HG03159 (cell line): ENCODE measurements at regions not wholly inside any gene's neighbourhood (a gene's known extent, or its start where the extent isn't known, plus 50 kb on each side); places are given as distances from the start of the nearest gene placed in this dataset.

Source experiments
- ATAC-seq: cut with Tn5 transposase; IDR thresholded peaks from one replicate; pipeline ENCODE4 v1.9.1; 2021; ENCODE audit warnings: mild to moderate bottlenecking, moderate library complexity; ENCODE audit not compliant: unreplicated experiment

DNA sequence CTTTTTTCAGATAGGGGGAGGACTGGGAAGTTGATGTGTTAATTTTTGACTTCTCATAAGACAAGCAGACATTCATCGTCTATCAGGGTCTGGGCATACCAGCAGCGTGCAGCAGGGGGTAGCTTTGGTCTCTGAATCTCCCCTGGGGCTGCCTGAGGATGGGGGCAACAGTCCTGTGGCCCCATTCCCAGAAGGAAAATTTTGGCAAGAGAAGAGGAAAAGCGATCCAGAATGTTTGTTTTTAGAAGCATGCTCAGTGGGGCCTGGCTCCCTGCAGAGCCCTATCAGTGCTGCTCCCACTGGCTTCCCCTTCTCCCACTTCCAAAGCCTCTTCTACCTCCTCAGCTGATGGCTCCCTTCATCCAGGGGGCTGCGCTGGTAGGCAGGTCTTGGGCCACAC lies 194.8 kb upstream of the IL12B start:
- no peak for ATAC-seq

DNA sequence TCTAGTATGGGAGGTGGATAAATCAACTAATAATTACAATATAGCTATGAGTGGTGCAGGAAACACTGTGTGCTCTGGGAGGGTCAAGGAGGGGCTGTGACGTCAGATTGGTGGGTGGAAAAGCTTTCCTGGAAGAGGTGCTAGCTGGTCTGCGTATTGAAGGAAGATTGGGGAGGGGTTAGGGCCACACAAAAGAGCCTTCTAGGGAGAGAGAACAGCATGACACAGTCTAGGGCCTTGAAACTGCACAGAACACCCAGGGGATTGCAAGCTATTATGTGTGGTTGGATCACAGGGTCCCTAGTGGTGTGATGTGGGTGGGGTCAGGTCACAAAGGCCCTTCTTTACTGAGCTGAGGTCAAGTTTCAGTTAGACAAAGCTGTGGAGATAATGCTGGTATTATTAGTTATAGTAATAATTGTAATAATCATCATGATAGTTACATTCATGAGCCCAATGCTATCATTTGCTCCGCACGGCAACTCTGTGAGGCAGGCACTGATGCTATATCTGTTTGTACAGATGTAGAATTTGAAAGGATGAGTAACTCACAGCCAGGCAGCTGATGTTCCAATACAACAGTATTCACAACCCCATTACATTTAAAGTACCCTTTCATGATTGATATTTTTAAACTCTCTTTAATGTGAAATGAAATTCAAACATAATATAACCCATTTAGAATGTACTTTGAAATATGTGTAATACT lies 197.4 kb upstream of the IL12B start:
- no peak for ATAC-seq

DNA sequence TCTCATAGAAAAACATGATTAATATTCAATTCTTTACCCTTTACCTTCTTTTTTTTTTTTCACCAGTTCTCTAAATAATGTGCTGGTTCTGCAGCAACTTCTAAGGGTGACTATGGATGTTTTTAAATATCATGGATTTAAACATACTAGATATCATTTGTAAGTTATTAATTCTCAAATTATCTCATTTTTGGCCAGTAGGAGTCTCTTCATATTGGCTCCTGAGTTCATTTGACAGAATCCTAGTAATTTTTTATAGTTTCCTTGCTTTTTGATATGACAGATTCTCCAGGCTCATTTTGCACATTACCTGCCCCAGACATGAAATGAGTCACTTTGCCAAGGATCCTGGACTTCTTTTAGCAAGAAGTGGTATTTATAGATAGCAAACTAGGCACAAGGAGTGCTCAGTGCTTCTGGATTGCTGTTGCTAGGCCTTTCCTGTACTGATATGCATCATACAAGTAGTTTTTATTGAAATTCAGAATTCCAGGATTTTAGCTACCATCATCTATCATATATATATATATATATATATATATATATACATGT lies 201.3 kb upstream of the IL12B start:
- no peak for ATAC-seq

DNA sequence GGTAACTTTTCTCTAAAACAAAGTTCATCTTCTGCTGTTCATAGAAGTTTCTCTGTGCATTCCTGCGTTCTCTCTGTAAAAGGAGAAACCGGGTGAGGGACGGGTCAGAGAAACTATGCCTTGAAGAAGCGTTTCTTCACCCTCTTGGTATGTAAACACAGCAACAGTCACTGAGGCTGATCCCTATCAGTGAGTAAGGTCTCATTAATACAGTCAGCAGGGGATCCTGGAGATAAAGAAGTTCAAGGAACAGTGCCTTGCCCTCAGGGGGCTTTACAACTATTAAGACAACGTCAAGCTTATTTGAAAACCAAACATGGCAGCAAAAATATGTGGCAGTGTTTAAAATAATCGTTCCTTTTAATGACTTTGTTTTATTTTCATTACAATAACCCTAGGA lies 202.9 kb upstream of the IL12B start:
- no peak for ATAC-seq

DNA sequence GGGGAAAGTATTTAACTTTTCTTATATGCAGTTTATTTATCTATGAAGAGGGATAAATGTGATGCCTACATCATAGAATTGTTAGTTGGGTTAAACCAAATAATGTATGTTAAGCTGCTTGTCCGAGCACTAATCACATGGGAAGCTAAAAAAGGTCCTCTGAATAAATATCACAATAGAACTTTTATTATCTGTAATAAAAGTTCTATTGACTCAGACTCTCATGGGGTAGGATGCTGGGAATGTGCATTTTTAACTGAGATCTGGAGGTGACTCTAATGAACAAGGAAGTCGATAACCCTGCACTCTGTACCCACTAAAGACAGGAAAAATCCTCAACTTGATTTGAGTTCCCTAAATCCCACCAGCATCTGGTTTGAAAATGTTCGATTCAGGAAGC lies 205.9 kb upstream of the IL12B start:
- no peak for ATAC-seq

DNA sequence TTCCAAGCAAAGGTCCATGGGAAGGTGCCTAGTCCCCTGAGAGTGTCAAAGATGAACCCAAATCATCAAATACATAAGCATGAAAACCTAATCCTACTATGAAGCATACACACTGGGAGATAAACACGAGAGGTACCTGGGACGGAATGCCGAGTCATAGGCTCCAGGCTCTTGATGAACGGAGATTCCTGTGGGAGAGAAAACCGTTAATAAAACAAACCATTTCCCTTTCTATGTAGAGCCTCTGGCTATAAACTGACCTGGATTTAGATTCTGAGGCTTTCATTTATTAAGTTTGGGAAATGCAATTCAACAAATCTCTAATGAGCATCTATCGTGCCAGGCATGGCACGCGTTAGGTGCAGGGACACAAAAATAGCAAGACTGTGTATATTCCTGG lies 206.4 kb upstream of the IL12B start:
- no peak for ATAC-seq

DNA sequence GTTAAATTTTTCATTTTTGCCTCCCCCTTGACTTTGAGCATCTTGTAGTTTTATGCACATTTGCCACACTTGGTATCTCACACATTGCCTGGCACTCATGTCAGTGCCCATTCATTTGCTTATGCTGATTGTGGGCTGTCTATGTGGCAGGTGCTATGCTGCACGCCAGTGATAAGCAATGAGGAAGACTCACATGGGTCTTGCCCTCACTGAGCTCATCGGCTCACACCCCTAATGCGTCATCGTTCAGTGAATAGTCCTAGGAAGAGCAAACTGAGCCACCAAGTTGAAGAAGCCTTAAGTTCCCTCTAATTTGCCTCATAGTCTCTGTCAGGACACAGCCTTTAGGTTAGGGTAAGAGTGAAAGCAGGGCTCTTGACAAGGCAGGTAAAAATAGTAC lies 209.4 kb upstream of the IL12B start:
- no peak for ATAC-seq

DNA sequence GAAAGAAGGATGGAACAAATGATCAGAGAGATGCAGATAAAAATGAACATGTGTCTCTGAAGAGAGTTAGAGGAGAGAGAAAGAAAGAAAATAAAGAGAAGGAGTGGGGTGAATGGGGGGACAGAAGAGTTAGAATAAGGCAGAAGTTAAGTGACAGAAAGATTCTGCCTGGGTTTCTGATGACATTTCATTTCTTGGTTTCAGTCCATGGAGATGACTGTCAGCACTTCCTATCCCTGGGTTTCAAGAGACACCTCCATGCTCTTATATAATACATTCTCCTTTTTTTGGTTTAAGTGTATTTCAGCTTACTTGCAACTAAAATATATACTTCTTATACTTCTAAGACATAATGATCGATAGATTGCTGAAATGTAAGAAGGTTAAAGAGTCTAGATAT lies 213.0 kb upstream of the IL12B start:
- no peak for ATAC-seq

DNA sequence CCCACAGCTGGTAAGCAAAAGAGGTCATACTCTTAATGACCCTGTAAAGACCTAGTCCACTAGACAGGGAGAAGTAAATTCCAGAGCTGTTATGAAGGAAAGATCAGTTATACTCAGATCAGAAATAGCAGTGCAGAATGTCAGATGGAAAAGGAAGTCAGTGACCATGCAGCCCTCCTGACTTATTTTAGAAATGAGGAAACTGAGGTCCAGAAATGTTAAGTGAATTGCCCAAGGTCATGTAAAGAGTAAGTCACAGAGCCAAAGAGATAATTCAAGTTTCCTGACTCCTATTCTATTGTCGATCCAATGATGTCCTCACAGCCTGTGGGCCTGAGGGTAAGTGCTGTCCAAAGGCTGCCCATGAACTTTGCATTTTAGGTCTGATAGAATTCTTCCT lies 214.9 kb upstream of the IL12B start:
- no peak for ATAC-seq

DNA sequence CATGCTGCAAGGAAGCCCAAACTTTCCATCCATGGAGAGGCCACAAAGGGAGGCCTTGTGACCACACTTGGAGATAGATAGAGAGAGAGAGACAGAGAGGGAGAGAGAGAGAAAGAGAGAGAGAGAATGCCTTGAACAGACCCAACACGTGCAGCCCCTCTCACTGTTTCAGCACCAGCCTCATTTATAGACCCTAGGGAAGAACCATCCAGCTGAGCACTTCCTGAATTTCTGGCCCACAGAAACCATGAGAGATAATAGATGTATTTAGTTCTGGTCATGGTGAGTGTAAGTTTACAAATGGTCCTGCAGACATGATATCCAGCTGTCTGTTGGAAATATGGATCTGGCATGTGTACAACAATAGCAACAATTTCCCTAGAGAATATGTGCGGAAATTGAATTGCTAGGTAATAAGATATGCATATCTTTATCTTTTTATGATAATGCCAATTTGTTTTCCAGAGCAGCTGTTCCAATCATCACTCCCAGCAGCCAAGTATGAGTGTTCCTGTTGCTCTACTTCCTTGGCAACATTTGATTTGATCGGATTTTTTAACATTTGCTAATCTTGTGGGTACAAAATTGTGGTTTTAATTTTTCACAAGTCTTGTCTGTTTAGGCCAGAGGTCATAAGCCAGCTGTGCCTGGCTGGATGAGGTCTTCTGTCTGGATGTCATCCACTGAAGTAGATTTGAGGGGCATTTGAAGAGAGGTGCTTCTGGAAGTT lies 217.3 kb upstream of the IL12B start:
- no peak for ATAC-seq

DNA sequence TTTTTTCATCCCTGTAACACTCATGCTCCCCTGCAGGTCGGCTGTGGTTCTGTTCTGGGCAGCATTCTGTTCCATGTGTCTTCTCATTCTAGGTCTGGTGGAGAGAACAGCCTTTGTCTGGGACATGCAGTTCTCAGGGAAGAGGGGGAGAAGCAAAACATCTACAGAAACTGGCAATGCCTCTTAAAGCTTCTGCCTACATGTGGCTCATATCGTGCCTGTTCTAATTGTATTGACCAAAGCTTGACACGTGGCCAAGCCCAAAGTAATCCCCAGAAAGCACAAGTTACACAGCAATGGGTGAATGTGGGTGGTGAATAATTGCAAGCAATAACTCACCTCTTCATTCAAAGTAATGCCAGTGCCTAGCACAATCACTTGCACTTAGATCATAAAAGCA lies 218.2 kb upstream of the IL12B start:
- no peak for ATAC-seq

DNA sequence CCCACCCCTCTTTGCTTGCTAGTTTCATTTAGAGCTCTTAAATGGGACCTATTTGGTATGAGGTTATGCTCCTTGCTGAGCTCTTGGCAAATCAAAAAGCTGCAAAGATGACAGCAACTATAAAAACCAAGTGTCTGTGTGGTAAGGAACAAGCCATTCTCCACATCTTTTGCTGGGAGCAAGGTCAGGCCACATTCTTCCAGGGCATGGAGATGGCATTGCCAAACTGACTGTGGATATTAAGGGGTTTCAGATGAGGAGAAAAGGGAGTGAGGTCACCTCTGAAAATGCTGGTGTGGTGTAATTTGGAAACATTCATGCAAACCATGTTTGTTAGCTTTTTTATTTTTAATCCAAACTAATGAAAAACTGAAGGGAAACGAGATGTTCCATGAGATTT lies 218.8 kb upstream of the IL12B start:
- no peak for ATAC-seq

DNA sequence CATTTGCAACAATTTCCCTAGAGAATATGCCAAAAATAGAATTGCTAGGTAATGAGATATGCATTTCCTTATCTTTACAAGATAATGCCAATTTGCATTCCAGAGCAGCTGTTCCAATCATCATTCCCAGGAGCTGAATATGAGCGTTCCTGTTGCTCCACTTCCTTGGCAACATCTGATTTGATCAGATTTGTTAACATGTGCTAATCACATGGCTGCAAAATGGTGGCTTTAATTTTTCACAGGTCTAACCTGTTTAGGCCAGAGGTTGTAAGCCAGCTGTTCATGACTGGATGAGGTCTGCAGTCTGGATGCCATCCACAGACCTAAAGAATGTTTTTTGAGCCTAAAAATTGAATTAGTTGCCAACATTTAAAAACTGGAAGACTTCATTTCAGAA lies 220.7 kb upstream of the IL12B start:
- ATAC-seq = no peak

DNA sequence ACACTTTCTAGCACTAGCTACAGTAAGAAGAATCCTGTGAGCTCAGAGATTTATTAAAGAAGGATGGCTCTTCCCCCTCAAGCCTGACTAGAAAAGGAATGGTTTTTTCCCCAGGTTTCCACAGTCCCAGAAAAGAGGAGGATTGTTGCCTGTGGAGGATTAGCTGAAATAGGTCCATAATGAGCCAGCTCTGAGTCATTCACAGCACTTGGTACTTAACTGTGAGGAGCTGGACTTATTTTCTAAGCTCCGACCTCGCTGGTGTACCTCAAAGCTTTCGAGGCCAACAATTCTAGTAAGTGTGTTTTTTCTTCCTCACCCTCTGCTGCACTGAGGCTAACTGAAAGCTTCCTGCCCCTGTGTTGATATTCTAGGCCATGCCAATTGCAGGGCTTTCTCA lies 222.5 kb upstream of the IL12B start:
- no peak for ATAC-seq

DNA sequence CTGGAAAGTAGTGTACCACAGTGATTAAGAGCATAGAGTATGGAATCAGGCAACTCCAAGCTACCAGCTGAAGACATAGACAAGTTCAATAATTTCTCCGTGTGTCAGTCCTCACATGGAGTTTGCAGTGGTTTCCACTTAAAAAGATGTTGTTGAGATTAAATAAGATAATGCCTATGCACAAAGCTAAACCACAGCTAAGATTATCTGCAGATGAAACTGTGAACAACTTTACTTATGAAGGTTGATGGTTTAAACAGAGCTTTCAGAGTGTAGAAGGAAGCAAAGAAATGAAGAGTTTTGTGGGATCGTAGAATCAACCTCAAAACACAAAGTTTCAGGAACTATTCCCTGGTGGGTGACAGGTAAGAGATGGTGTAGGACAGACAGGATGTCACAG lies 223.5 kb upstream of the IL12B start:
- no peak for ATAC-seq

DNA sequence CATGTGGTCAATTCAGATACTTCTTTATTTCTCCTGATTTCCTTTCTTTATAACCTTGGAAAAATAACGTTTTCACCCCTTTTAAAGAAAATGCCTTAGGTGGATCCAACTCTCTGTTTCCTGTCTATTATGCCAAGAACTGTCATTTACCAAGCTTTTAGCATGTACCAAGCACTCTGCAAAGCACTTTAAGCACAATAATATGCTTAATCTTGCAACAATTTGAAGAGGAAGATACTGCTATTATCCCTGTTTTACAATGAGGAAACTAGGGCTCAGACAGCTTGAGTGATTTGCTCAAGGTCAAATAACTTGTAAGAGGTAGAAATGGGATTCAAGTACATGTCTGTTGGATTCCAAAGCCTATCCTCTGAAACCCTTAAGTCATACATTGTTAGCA lies 224.8 kb upstream of the IL12B start:
- no peak for ATAC-seq

DNA sequence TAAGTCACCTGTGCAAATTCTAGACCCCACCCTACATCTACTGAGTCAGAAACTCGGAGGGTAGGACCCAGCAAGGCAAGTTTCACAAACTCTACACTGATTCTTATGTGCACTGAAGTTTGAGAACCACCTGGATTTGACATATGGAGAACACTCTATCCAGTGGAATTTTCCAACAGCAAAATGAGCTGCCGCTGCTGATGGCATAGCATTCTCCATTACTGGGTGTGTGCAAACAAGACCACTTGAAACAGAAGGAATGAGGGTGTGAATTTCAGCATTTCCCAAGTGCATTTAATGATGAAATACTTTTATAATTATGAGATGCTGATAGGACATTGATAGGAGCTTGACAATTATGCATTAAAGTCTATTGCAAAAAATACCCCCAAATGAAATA lies 229.1 kb upstream of the IL12B start:
- ATAC-seq = no peak

DNA sequence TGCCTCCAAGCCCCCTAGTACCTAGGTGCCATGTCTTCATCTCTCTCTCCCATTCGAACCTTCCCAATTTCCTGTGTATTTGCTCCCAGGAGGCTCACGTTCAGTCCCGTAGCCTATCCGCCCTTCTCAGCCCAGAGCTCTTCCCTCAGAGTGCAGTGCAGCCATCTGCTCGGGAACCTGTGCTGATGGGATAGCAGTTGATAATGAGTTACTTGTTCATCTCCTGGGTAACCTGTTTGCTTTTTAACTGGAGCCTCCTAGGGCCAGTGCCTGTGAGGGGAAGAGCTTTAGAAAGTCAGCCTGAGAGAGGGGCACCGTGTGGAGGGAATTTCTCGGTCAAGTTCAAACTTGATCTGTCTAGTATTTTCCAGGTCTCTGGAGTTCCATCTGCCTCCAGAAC lies 229.8 kb upstream of the IL12B start:
- ATAC-seq = no peak

DNA sequence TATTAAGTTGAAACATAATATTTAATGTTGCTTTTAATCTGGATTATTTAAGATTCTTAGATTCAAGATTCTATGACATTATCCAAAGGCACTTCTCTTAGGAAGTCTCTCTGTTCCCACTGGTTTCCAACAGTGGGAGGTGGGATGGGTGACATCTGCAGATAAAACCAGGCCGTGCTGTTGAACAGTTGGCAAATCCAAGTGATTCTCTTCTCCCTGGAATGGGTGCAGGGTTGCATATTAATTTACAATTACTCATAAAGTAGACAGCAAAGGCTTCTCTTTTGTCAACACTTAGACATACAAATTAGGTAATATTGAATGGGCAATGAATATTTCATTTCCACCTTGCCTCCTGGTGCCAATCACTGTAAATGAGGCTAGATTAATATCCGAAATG lies 233.7 kb upstream of the IL12B start:
- ATAC-seq = no peak

DNA sequence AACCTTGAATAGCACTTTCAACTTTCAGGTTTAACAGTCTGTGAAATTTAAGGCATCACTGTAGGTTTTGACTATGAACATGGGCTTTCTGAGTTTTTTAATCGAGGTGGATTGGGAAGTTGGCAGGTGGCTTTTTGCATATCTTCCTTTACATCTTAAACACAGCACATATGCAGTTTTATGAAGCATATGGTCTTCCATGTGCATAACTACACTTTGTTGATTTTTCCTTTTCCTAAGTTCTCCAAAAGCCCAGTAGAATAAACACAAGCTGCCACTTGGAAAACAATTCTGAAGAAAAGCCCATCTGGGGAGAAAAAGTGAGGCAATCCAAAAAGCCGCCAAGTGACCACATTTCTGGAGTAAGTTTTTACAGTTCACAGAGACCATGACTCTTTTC lies 236.5 kb upstream of the IL12B start:
- no peak for ATAC-seq

DNA sequence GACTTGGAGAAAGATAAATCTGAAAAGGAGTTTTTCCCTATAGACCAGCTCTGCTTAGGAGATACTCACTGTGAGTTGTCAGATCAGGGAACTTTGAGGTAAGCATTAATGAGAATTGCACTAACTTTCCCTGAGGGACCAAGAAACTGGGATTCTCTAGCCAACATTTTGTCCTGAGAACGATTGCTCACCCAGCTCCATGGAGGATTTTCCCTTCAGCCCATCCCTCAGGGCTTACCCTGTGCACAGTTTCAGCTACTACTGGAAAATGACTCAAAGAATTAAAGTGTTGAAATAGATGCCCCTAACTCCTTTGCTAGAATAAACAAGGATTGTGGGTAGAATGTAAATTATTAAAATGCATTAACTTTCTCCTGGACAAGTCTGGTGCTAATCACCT lies 237.2 kb upstream of the IL12B start:
- no peak for ATAC-seq

DNA sequence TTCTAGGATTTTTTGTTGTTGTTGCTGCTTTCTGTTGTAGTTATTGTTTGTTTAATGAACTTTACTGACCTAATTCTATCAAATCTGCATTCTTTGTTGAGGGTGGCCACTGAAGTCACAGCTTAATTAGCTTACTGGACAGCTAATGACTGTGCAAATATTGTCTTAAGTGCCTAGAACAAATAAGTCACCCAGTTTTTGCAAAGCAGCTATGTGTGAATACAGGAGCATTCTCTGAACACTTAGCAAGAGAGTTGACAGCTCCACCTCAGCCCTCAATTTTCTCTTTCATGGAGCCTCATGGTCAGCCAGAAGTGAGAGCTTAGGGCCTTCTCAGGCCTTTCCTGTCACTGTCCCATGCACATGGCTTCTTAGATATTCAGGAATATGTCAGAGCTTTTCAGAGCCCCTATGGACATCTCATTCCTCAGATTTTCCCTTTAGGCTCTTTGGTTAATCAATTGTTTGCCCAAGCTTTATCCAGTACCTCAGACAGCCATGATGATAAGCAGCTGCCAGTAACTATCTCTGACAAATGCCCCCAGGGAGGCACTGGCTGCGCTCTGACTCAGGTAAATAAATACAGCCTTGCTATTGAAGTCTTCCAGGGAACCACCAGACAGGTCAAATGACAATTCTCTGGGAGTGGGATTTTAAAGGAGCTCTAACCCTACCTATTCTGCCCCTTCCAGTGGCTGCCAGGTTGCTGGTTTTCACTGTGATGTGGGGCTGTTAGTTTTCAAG lies 241.4 kb upstream of the IL12B start:
- ATAC-seq = no peak
